Stimulated activated CD4-positive, alpha-beta T cell treated with anti-CD3 and anti-CD28 coated beads, Interleukin-4, amount 100 ng/mL, for 48 hours (primary cell): ENCODE measurements at regions not wholly inside any gene's neighbourhood (a gene's known extent, or its start where the extent isn't known, plus 50 kb on each side); places are given as distances from the start of the nearest gene placed in this dataset.
"Not testable (repeated sequence)": the region's sequence is repeated elsewhere in the genome, so short reads cannot be mapped to it uniquely, and the experiment has no call there.

ENCODE experiments used
- DNase-seq, 2 donors: peaks; one replicate each; pipeline ENCODE4 v3.0.0-alpha.2; 2020; ENCODE audit warnings: low read depth in 2 of 2

GRCh38 chr21:25531538-25532250 lies 75.6 kb downstream of the MRPL39 start:
- DNase-seq, result not testable (repeated sequence)

GRCh38 chr21:25528515-25528914 lies 78.8 kb downstream of the MRPL39 start:
- no peak for DNase-seq

- DNase-seq, result no peak
These were observed 88.8 kb downstream of the MRPL39 start for GRCh38 chr21:25518491-25518911.

GRCh38 chr21:25515484-25516405 lies 91.5 kb downstream of the MRPL39 start:
- no peak for DNase-seq

- no peak for DNase-seq
These were observed 93.5 kb downstream of the MRPL39 start for GRCh38 chr21:25513810-25514209.

- no peak for DNase-seq
These were observed 94.9 kb downstream of the MRPL39 start for GRCh38 chr21:25512095-25513081.

GRCh38 chr21:25509862-25510261 lies 97.4 kb downstream of the MRPL39 start:
- no peak for DNase-seq

GRCh38 chr21:25508364-25508763 lies 98.9 kb downstream of the MRPL39 start:
- DNase-seq, result no peak

- no peak for DNase-seq
These were observed 99.8 kb downstream of the MRPL39 start for GRCh38 chr21:25507522-25507921.

GRCh38 chr21:25506887-25507286 lies 100.4 kb downstream of the MRPL39 start:
- DNase-seq, result no peak

- no peak for DNase-seq
These were observed 101.0 kb downstream of the MRPL39 start for GRCh38 chr21:25506261-25506660.

GRCh38 chr21:25503981-25504380 lies 103.3 kb downstream of the MRPL39 start:
- DNase-seq, result no peak

- peak; percentile 35 to 63 for DNase-seq
These were observed 105.2 kb downstream of the MRPL39 start for GRCh38 chr21:25501996-25502665.

- no peak for DNase-seq
These were observed 105.8 kb downstream of the MRPL39 start for GRCh38 chr21:25501462-25501861.

- no peak for DNase-seq
These were observed 106.7 kb downstream of the MRPL39 start for GRCh38 chr21:25500598-25500997.

GRCh38 chr21:25496825-25497482 lies 110.3 kb downstream of the MRPL39 start:
- DNase-seq, result no peak

GRCh38 chr21:25494804-25495203 lies 112.5 kb downstream of the MRPL39 start:
- DNase-seq, result no peak

- DNase-seq, result no peak
These were observed 113.6 kb downstream of the MRPL39 start for GRCh38 chr21:25493722-25494121.

GRCh38 chr21:25491267-25491666 lies 116.0 kb downstream of the MRPL39 start:
- no peak for DNase-seq

GRCh38 chr21:25490742-25491141 lies 116.5 kb downstream of the MRPL39 start:
- DNase-seq, result no peak

- DNase-seq, result no peak
These were observed 117.6 kb downstream of the MRPL39 start for GRCh38 chr21:25489673-25490072.
